ENCODE measurements at regions not wholly inside any gene's neighbourhood (a gene's known extent, or its start where the extent isn't known, plus 50 kb on each side); places are given as distances from the start of the nearest gene placed in this dataset.
A peak's percentile ranks its signal among the peaks of the same experiment; 100 is the strongest.

GRCh38 chr15:88403351-88403791 is 63.8 kb downstream of the MRPL46 start:
- Mint-ChIP-seq H3K27me3 (peaks cover 45% of the 10 kb centered on the region), H3K36me3 (ENCODE audit: low read depth) (no peaks in the 10 kb centered on the region), H3K9me3 (no peaks in the 10 kb centered on the region), H3K4me3 (no peak overlapping the region), H3K4me1 (no peaks in the 10 kb centered on the region), H3K27ac (no peak overlapping the region)
- ATAC-seq (replicated peaks), result no peak

GRCh38 chr15:88401996-88402656 is 65.1 kb downstream of the MRPL46 start:
- no peak overlapping the region for H3K27ac Mint-ChIP-seq
- no peaks in the 10 kb centered on the region for H3K36me3 Mint-ChIP-seq (ENCODE audit: low read depth)
- peaks cover 39% of the 10 kb centered on the region for H3K27me3 Mint-ChIP-seq
- ATAC-seq (replicated peaks), result no peak
- H3K4me3 Mint-ChIP-seq, result no peak overlapping the region
- no peaks in the 10 kb centered on the region for H3K4me1 Mint-ChIP-seq
- no peaks in the 10 kb centered on the region for H3K9me3 Mint-ChIP-seq

GRCh38 chr15:88401251-88401995 is 65.8 kb downstream of the MRPL46 start:
- H3K4me3 Mint-ChIP-seq, result no peak overlapping the region
- H3K4me1 Mint-ChIP-seq, result no peaks in the 10 kb centered on the region
- no peaks in the 10 kb centered on the region for H3K9me3 Mint-ChIP-seq
- no peaks in the 10 kb centered on the region for H3K36me3 Mint-ChIP-seq (ENCODE audit: low read depth)
- no peak overlapping the region for H3K27ac Mint-ChIP-seq
- peaks cover 41% of the 10 kb centered on the region for H3K27me3 Mint-ChIP-seq
- no peak for ATAC-seq (replicated peaks)

GRCh38 chr15:88400591-88401250 is 66.5 kb downstream of the MRPL46 start:
- H3K36me3 Mint-ChIP-seq (ENCODE audit: low read depth), result no peaks in the 10 kb centered on the region
- ATAC-seq (replicated peaks), result no peak
- no peaks in the 10 kb centered on the region for H3K9me3 Mint-ChIP-seq
- H3K4me3 Mint-ChIP-seq, result no peak overlapping the region
- H3K27ac Mint-ChIP-seq, result no peak overlapping the region
- H3K27me3 Mint-ChIP-seq, result peaks cover 40% of the 10 kb centered on the region
- no peaks in the 10 kb centered on the region for H3K4me1 Mint-ChIP-seq

- no peak overlapping the region for H3K4me3 Mint-ChIP-seq
- no peak for ATAC-seq (replicated peaks)
- no peak overlapping the region for H3K27ac Mint-ChIP-seq
- H3K9me3 Mint-ChIP-seq, result no peaks in the 10 kb centered on the region
- H3K36me3 Mint-ChIP-seq (ENCODE audit: low read depth), result no peaks in the 10 kb centered on the region
- H3K27me3 Mint-ChIP-seq, result peaks cover 39% of the 10 kb centered on the region
- H3K4me1 Mint-ChIP-seq, result no peaks in the 10 kb centered on the region
These were observed 67.1 kb downstream of the MRPL46 start for GRCh38 chr15:88400084-88400483.

GRCh38 chr15:88399021-88399685 is 68.0 kb downstream of the MRPL46 start:
- Mint-ChIP-seq H3K4me3 (no peak overlapping the region), H3K27ac (no peak overlapping the region), H3K4me1 (peaks cover 4% of the 10 kb centered on the region), H3K9me3 (no peaks in the 10 kb centered on the region), H3K27me3 (peaks cover 38% of the 10 kb centered on the region), H3K36me3 (ENCODE audit: low read depth) (no peaks in the 10 kb centered on the region)
- ATAC-seq (replicated peaks), result no peak

GRCh38 chr15:88398011-88398410 is 69.2 kb downstream of the MRPL46 start:
- Mint-ChIP-seq H3K4me3 (no peak overlapping the region), H3K27ac (no peak overlapping the region), H3K9me3 (no peaks in the 10 kb centered on the region), H3K36me3 (ENCODE audit: low read depth) (no peaks in the 10 kb centered on the region), H3K27me3 (peaks cover 34% of the 10 kb centered on the region), H3K4me1 (peaks cover 4% of the 10 kb centered on the region)
- ATAC-seq (replicated peaks), result no peak

GRCh38 chr15:88397506-88397905 is 69.7 kb downstream of the MRPL46 start:
- Mint-ChIP-seq H3K4me3 (no peak overlapping the region), H3K36me3 (ENCODE audit: low read depth) (no peaks in the 10 kb centered on the region), H3K27ac (no peak overlapping the region), H3K4me1 (peaks cover 4% of the 10 kb centered on the region), H3K27me3 (peaks cover 34% of the 10 kb centered on the region), H3K9me3 (no peaks in the 10 kb centered on the region)
- no peak for ATAC-seq (replicated peaks)

- Mint-ChIP-seq H3K36me3 (ENCODE audit: low read depth) (no peaks in the 10 kb centered on the region), H3K4me1 (peaks cover 4% of the 10 kb centered on the region), H3K9me3 (no peaks in the 10 kb centered on the region), H3K4me3 (no peak overlapping the region), H3K27ac (no peak overlapping the region), H3K27me3 (peaks cover 31% of the 10 kb centered on the region)
- no peak for ATAC-seq (replicated peaks)
These were observed 71.1 kb downstream of the MRPL46 start for GRCh38 chr15:88395872-88396781.

- Mint-ChIP-seq H3K4me3 (no peak overlapping the region), H3K4me1 (peaks cover 4% of the 10 kb centered on the region), H3K27ac (no peak overlapping the region), H3K36me3 (ENCODE audit: low read depth) (no peaks in the 10 kb centered on the region), H3K27me3 (peaks cover 33% of the 10 kb centered on the region), H3K9me3 (no peaks in the 10 kb centered on the region)
- ATAC-seq (replicated peaks), result no peak
These were observed 71.9 kb downstream of the MRPL46 start for GRCh38 chr15:88395241-88395640.

GRCh38 chr15:88394553-88395145 is 72.5 kb downstream of the MRPL46 start:
- peaks cover 4% of the 10 kb centered on the region for H3K4me1 Mint-ChIP-seq
- H3K9me3 Mint-ChIP-seq, result no peaks in the 10 kb centered on the region
- no peaks in the 10 kb centered on the region for H3K36me3 Mint-ChIP-seq (ENCODE audit: low read depth)
- no peak overlapping the region for H3K27ac Mint-ChIP-seq
- no peak for ATAC-seq (replicated peaks)
- H3K4me3 Mint-ChIP-seq, result no peak overlapping the region
- peaks cover 35% of the 10 kb centered on the region for H3K27me3 Mint-ChIP-seq

- no peaks in the 10 kb centered on the region for H3K36me3 Mint-ChIP-seq (ENCODE audit: low read depth)
- no peak overlapping the region for H3K27ac Mint-ChIP-seq
- no peaks in the 10 kb centered on the region for H3K9me3 Mint-ChIP-seq
- no peak overlapping the region for H3K4me3 Mint-ChIP-seq
- peaks cover 4% of the 10 kb centered on the region for H3K4me1 Mint-ChIP-seq
- peak; percentile 89 for ATAC-seq (replicated peaks)
- peaks cover 36% of the 10 kb centered on the region for H3K27me3 Mint-ChIP-seq
These were observed 73.3 kb downstream of the MRPL46 start for GRCh38 chr15:88393719-88394519.

- Mint-ChIP-seq H3K27ac (no peak overlapping the region), H3K27me3 (peaks cover 33% of the 10 kb centered on the region), H3K4me3 (no peak overlapping the region), H3K4me1 (peaks cover 4% of the 10 kb centered on the region), H3K9me3 (no peaks in the 10 kb centered on the region), H3K36me3 (ENCODE audit: low read depth) (no peaks in the 10 kb centered on the region)
- ATAC-seq (replicated peaks), result no peak
These were observed 75.5 kb downstream of the MRPL46 start for GRCh38 chr15:88391700-88392099.

Data from activated T-helper 17 cell treated with anti-CD3 and anti-CD28 coated beads, Interleukin-2, amount 50 U/mL, for 72 hours (primary cell).